HG02798 (cell line): ENCODE measurements at regions not wholly inside any gene's neighbourhood (a gene's known extent, or its start where the extent isn't known, plus 50 kb on each side); places are given as distances from the start of the nearest gene placed in this dataset.
"Not testable (repeated sequence)": the region's sequence is repeated elsewhere in the genome, so short reads cannot be mapped to it uniquely, and the experiment has no call there.

Experiments used
- ATAC-seq: cut with Tn5 transposase; IDR thresholded peaks from one replicate; pipeline ENCODE4 v1.9.1; 2021; ENCODE audit warnings: mild to moderate bottlenecking; ENCODE audit not compliant: unreplicated experiment, poor library complexity

- ATAC-seq: no peak
Measured at GRCh38 chr11:21710809-21711208, 482.1 kb upstream of the ANO5 start.

- no peak for ATAC-seq
Measured at GRCh38 chr11:21711341-21711740, 481.5 kb upstream of the ANO5 start.

GRCh38 chr11:21723678-21724077 lies 469.2 kb upstream of the ANO5 start:
- ATAC-seq: no peak

- ATAC-seq: no peak
Measured at GRCh38 chr11:21727102-21727501, 465.8 kb upstream of the ANO5 start.

GRCh38 chr11:21736404-21736803 lies 456.5 kb upstream of the ANO5 start:
- ATAC-seq: no peak

- ATAC-seq: not testable (repeated sequence)
Measured at GRCh38 chr11:21752475-21753243, 440.2 kb upstream of the ANO5 start.

- not testable (repeated sequence) for ATAC-seq
Measured at GRCh38 chr11:21753244-21753767, 439.6 kb upstream of the ANO5 start.

- ATAC-seq: no peak
Measured at GRCh38 chr11:21761000-21761399, 431.9 kb upstream of the ANO5 start.

GRCh38 chr11:21768388-21768787 lies 424.5 kb upstream of the ANO5 start:
- no peak for ATAC-seq

GRCh38 chr11:21769188-21769587 lies 423.7 kb upstream of the ANO5 start:
- ATAC-seq: no peak

GRCh38 chr11:21771097-21771496 lies 421.8 kb upstream of the ANO5 start:
- no peak for ATAC-seq

GRCh38 chr11:21774212-21774611 lies 418.7 kb upstream of the ANO5 start:
- ATAC-seq: no peak

- ATAC-seq: no peak
Measured at GRCh38 chr11:21775911-21776310, 417.0 kb upstream of the ANO5 start.

- ATAC-seq: no peak
Measured at GRCh38 chr11:21783954-21784353, 408.9 kb upstream of the ANO5 start.

GRCh38 chr11:21785351-21785750 lies 407.5 kb upstream of the ANO5 start:
- no peak for ATAC-seq

GRCh38 chr11:21794306-21794705 lies 398.6 kb upstream of the ANO5 start:
- no peak for ATAC-seq

GRCh38 chr11:21798216-21798615 lies 394.7 kb upstream of the ANO5 start:
- ATAC-seq: no peak

- not testable (repeated sequence) for ATAC-seq
Measured at GRCh38 chr11:21804523-21804922, 388.4 kb upstream of the ANO5 start.

GRCh38 chr11:21806508-21806907 lies 386.4 kb upstream of the ANO5 start:
- no peak for ATAC-seq

GRCh38 chr11:21806947-21807346 lies 385.9 kb upstream of the ANO5 start:
- ATAC-seq: no peak

GRCh38 chr11:21807350-21807749 lies 385.5 kb upstream of the ANO5 start:
- ATAC-seq: no peak

- ATAC-seq: no peak
Measured at GRCh38 chr11:21810650-21811049, 382.2 kb upstream of the ANO5 start.
